Left renal cortex interstitium (tissue), 4 donors: ENCODE measurements at regions not wholly inside any gene's neighbourhood (a gene's known extent, or its start where the extent isn't known, plus 50 kb on each side); places are given as distances from the start of the nearest gene placed in this dataset.
"Not testable (repeated sequence)": the region's sequence is repeated elsewhere in the genome, so short reads cannot be mapped to it uniquely, and the experiment has no call there.

Experiments used
- DNase-seq, 4 donors: peaks; one replicate each; pipeline ENCODE4 v3.0.0-alpha.2; 2013; ENCODE audit warnings: low read depth in 4 of 4, low spot score in 2 of 4, missing footprints in 1 of 4

- DNase-seq = not testable (repeated sequence)
These were observed 153.9 kb upstream of the OR4C13 start for GRCh38 chr11:49798206-49798837.

- not testable (repeated sequence) for DNase-seq
These were observed 134.3 kb upstream of the OR4C13 start for GRCh38 chr11:49817705-49818430.

GRCh38 chr11:49823188-49823587 lies 129.0 kb upstream of the OR4C13 start:
- not testable (repeated sequence) for DNase-seq

- DNase-seq = not testable (repeated sequence)
These were observed 101.7 kb upstream of the OR4C13 start for GRCh38 chr11:49850541-49850940.

- no peak for DNase-seq
These were observed 100.7 kb upstream of the OR4C13 start for GRCh38 chr11:49851511-49851910.

GRCh38 chr11:49851971-49852389 lies 100.2 kb upstream of the OR4C13 start:
- no peak for DNase-seq

GRCh38 chr11:49888875-49889274 lies 63.3 kb upstream of the OR4C13 start:
- not testable (repeated sequence) for DNase-seq

- DNase-seq = not testable (repeated sequence)
These were observed 60.1 kb upstream of the OR4C13 start for GRCh38 chr11:49891910-49892671.

GRCh38 chr11:49893442-49893841 lies 58.7 kb upstream of the OR4C13 start:
- not testable (repeated sequence) for DNase-seq
